DND-41 (cell line): ENCODE measurements at regions not wholly inside any gene's neighbourhood (a gene's known extent, or its start where the extent isn't known, plus 50 kb on each side); places are given as distances from the start of the nearest gene placed in this dataset.
A peak's percentile ranks its signal among the peaks of the same experiment; 100 is the strongest.

Experiments used
- ATAC-seq: fragments of 200-7000 bp; cut with Tn5 transposase; 3 replicates; pipeline ENCODE4 v1.9.1; 2021; ENCODE audit warnings: low read depth; ENCODE audit not compliant: insufficient read depth
- DNase-seq: peaks from one replicate; pipeline ENCODE4 v3.0.0-alpha.2; 2020
- H2AFZ ChIP-seq: 2 replicates; pipeline ENCODE4 v1.6.0; 2012; ENCODE audit warnings: low read depth, low read length
- H3K27ac ChIP-seq: 2 replicates; pipeline ENCODE4 v1.5.1; 2012; ENCODE audit warnings: low read length, inconsistent platforms
- H3K27me3 ChIP-seq: fragments of 200-600 bp; sonication (generic); 2 replicates; pipeline ENCODE4 v1.6.0; 2012; ENCODE audit warnings: low read length, mild to moderate bottlenecking, inconsistent platforms; ENCODE audit not compliant: insufficient read depth, poor library complexity
- H3K36me3 ChIP-seq: 2 replicates; pipeline ENCODE4 v1.5.1; 2012; ENCODE audit warnings: low read length, inconsistent platforms; ENCODE audit not compliant: insufficient read depth
- H3K4me1 ChIP-seq: 2 replicates; pipeline ENCODE4 v1.5.1; 2012; ENCODE audit warnings: mild to moderate bottlenecking, low read length; ENCODE audit not compliant: insufficient read depth
- H3K4me2 ChIP-seq: 2 replicates; pipeline ENCODE4 v1.6.0; 2012; ENCODE audit warnings: mild to moderate bottlenecking, moderate library complexity, low read length, inconsistent platforms; ENCODE audit not compliant: insufficient read depth
- H3K4me3 ChIP-seq, 2 experiments: fragments of 200-600 bp in 1 of 2; shearing (Covaris generic) in 1 of 2; 2 replicates each; pipeline ENCODE4 v1.5.1; 2012 to 2016; ENCODE audit warnings: inconsistent platforms in 2 of 2, low read length in 2 of 2, mild to moderate bottlenecking in 2 of 2, low read depth in 1 of 2, moderate library complexity in 1 of 2
- H3K79me2 ChIP-seq: 2 replicates; pipeline ENCODE4 v1.6.0; 2012; ENCODE audit warnings: low read length, inconsistent platforms; ENCODE audit not compliant: insufficient read depth
- H3K9ac ChIP-seq: 2 replicates; pipeline ENCODE4 v1.6.0; 2012; ENCODE audit warnings: low read depth, mild to moderate bottlenecking, inconsistent platforms, low read length, moderate library complexity
- H3K9me3 ChIP-seq: 2 replicates; pipeline ENCODE4 v1.5.1; 2012; ENCODE audit warnings: low read length, moderate library complexity, mild to moderate bottlenecking, inconsistent platforms; ENCODE audit not compliant: insufficient read depth, severe bottlenecking
- H4K20me1 ChIP-seq: 2 replicates; pipeline ENCODE4 v1.6.0; 2012; ENCODE audit warnings: low read length; ENCODE audit not compliant: insufficient read depth
- EZH2 ChIP-seq: IDR thresholded peaks from 3 replicates; pipeline ENCODE4 v1.6.1; 2012; ENCODE audit warnings: borderline replicate concordance, low read depth, mild to moderate bottlenecking, moderate library complexity, low read length, inconsistent platforms; ENCODE audit not compliant: severe bottlenecking
- TF ChIP-seq, protein P1 (sequence below): IDR thresholded peaks from 2 replicates; pipeline ENCODE4 v1.5.1; 2012; ENCODE audit warnings: borderline replicate concordance, low read length, moderate library complexity, mild to moderate bottlenecking; ENCODE audit not compliant: poor library complexity, severe bottlenecking; ENCODE audit errors: extremely low read depth

- no peaks in the 10 kb centered on the region for H3K27me3 ChIP-seq
- H3K36me3 ChIP-seq, result no peaks in the 10 kb centered on the region
- H4K20me1 ChIP-seq, result no peaks in the 10 kb centered on the region
- no peak overlapping the region for H2AFZ ChIP-seq
- ATAC-seq (no peak), DNase-seq (no peak)
- H3K9me3 ChIP-seq, result no peaks in the 10 kb centered on the region
- no peak overlapping the region for H3K4me3 ChIP-seq
- H3K79me2 ChIP-seq, result no peaks in the 10 kb centered on the region
- H3K4me1 ChIP-seq, result no peaks in the 10 kb centered on the region
- no peak overlapping the region for H3K4me2 ChIP-seq
- TF ChIP-seq, protein P1, sequence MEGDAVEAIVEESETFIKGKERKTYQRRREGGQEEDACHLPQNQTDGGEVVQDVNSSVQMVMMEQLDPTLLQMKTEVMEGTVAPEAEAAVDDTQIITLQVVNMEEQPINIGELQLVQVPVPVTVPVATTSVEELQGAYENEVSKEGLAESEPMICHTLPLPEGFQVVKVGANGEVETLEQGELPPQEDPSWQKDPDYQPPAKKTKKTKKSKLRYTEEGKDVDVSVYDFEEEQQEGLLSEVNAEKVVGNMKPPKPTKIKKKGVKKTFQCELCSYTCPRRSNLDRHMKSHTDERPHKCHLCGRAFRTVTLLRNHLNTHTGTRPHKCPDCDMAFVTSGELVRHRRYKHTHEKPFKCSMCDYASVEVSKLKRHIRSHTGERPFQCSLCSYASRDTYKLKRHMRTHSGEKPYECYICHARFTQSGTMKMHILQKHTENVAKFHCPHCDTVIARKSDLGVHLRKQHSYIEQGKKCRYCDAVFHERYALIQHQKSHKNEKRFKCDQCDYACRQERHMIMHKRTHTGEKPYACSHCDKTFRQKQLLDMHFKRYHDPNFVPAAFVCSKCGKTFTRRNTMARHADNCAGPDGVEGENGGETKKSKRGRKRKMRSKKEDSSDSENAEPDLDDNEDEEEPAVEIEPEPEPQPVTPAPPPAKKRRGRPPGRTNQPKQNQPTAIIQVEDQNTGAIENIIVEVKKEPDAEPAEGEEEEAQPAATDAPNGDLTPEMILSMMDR, result no peak
- H3K9ac ChIP-seq, result no peak overlapping the region
- no peak overlapping the region for H3K27ac ChIP-seq
Observed at GRCh38 chr4:125262502-125262901, 52.3 kb upstream of the FAT4 start.

DNA sequence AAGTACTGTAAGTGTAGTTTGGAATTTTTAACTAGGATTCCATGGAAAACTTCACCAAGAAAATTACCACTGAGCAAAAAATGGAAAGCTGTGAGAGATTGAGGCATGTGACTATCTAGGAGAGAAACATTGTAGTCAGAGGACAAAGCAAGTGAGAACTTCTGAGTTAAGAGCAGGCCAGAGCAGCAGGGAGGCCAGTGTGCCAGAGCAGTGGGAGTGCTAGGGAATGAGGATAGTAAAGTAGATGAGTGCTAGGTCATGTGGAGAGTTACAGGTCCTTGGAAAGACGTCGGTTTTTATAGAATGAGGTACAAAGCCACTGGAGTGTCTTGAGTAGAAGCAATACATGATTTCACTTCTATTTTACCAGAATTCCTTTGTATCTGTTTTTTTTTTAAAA lies 52.7 kb upstream of the FAT4 start:
- no peaks in the 10 kb centered on the region for H3K36me3 ChIP-seq
- no peak for TF ChIP-seq EZH2
- TF ChIP-seq, protein P1, result no peak
- no peaks in the 10 kb centered on the region for H3K4me1 ChIP-seq
- H3K9ac ChIP-seq, result no peak overlapping the region
- no peak overlapping the region for H2AFZ ChIP-seq
- no peak overlapping the region for H3K4me2 ChIP-seq
- H3K27ac ChIP-seq, result no peak overlapping the region
- no peaks in the 10 kb centered on the region for H4K20me1 ChIP-seq
- H3K79me2 ChIP-seq, result no peaks in the 10 kb centered on the region
- no peaks in the 10 kb centered on the region for H3K9me3 ChIP-seq
- DNase-seq (no peak), ATAC-seq (no peak)
- H3K27me3 ChIP-seq, result no peaks in the 10 kb centered on the region
- no peak overlapping the region for H3K4me3 ChIP-seq

DNA sequence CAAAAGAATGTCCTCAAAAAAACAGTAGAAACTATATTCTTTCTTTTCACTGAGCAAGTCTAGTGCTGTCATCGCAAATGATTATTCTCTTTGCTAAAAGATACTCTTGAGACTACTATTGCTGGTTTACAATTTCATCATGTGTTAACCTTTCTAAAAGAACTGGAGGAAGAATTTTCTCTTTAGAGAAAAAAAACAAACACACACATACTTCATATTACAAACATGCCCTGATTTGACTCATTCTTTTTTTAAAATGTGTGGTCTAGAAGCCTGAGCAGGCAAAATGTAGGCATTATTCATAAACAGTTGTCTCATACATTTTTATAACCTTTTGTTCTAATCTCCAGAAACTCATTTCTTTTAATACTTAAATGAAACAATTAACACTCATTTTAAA lies 60.6 kb upstream of the FAT4 start:
- no peak overlapping the region for H3K27ac ChIP-seq
- no peaks in the 10 kb centered on the region for H3K27me3 ChIP-seq
- H3K4me3 ChIP-seq, result no peak overlapping the region
- H3K79me2 ChIP-seq, result no peaks in the 10 kb centered on the region
- DNase-seq (no peak), ATAC-seq (no peak)
- no peak overlapping the region for H3K9ac ChIP-seq
- TF ChIP-seq, protein P1, result no peak
- no peak for TF ChIP-seq EZH2
- H3K36me3 ChIP-seq, result no peaks in the 10 kb centered on the region
- no peaks in the 10 kb centered on the region for H3K9me3 ChIP-seq
- no peak overlapping the region for H3K4me2 ChIP-seq
- no peak overlapping the region for H2AFZ ChIP-seq
- H4K20me1 ChIP-seq, result no peaks in the 10 kb centered on the region
- H3K4me1 ChIP-seq, result no peaks in the 10 kb centered on the region

- ATAC-seq, result no peak
Observed at GRCh38 chr4:125244848-125245450, 69.8 kb upstream of the FAT4 start.

More at GRCh38 chr4:125244848-125245450, 69.8 kb upstream of the FAT4 start:
- Histone ChIP-seq H3K27ac (no peak overlapping the region), H3K4me3 (no peak overlapping the region), H3K79me2 (no peaks in the 10 kb centered on the region), H3K9me3 (no peaks in the 10 kb centered on the region), H3K27me3 (no peaks in the 10 kb centered on the region), H3K4me1 (no peaks in the 10 kb centered on the region), H3K4me2 (no peak overlapping the region), H2AFZ (no peak overlapping the region), H3K9ac (no peak overlapping the region), H4K20me1 (no peaks in the 10 kb centered on the region), H3K36me3 (no peaks in the 10 kb centered on the region)
- no peak for DNase-seq
- no peak for TF ChIP-seq EZH2
- TF ChIP-seq, protein P1, result peak; percentile 32
